RKO (cell line): ENCODE measurements at regions not wholly inside any gene's neighbourhood (a gene's known extent, or its start where the extent isn't known, plus 50 kb on each side); places are given as distances from the start of the nearest gene placed in this dataset.

Source experiments
- DNase-seq: peaks from one replicate; pipeline ENCODE4 v3.0.0-alpha.2; 2016; ENCODE audit warnings: low spot score

GRCh38 chr9:84129529-84129928 lies 148.9 kb downstream of the RMI1 start:
- DNase-seq = no peak

GRCh38 chr9:84136119-84136868 lies 155.7 kb downstream of the RMI1 start:
- peak; percentile 5 for DNase-seq

GRCh38 chr9:84137968-84138367 lies 157.4 kb downstream of the RMI1 start:
- no peak for DNase-seq

- no peak for DNase-seq
Observed at GRCh38 chr9:84138541-84138940, 157.9 kb downstream of the RMI1 start.

GRCh38 chr9:84139296-84140070 lies 158.9 kb downstream of the RMI1 start:
- DNase-seq = no peak

- no peak for DNase-seq
Observed at GRCh38 chr9:84140535-84141101, 160.0 kb downstream of the RMI1 start.

GRCh38 chr9:84141741-84142370 lies 161.3 kb downstream of the RMI1 start:
- no peak for DNase-seq

- no peak for DNase-seq
Observed at GRCh38 chr9:84145031-84145430, 164.4 kb downstream of the RMI1 start.

- no peak for DNase-seq
Observed at GRCh38 chr9:84145780-84146179, 165.2 kb downstream of the RMI1 start.

- DNase-seq = no peak
Observed at GRCh38 chr9:84146893-84147710, 166.5 kb downstream of the RMI1 start.

GRCh38 chr9:84151236-84151635 lies 170.6 kb downstream of the RMI1 start:
- DNase-seq = no peak

- DNase-seq = no peak
Observed at GRCh38 chr9:84151640-84152039, 171.0 kb downstream of the RMI1 start.

GRCh38 chr9:84152204-84152603 lies 171.6 kb downstream of the RMI1 start:
- DNase-seq = no peak

- DNase-seq = no peak
Observed at GRCh38 chr9:84153885-84154284, 173.3 kb downstream of the RMI1 start.

GRCh38 chr9:84154320-84154719 lies 173.7 kb downstream of the RMI1 start:
- DNase-seq = no peak

GRCh38 chr9:84163052-84163650 lies 177.4 kb downstream of the SLC28A3 start:
- DNase-seq = no peak

- no peak for DNase-seq
Observed at GRCh38 chr9:84166891-84167290, 173.7 kb downstream of the SLC28A3 start.

- DNase-seq = peak; percentile 51
Observed at GRCh38 chr9:84169240-84169639, 171.3 kb downstream of the SLC28A3 start.

- peak; percentile 68 for DNase-seq
Observed at GRCh38 chr9:84170521-84171141, 169.9 kb downstream of the SLC28A3 start.

GRCh38 chr9:84173961-84174360 lies 166.6 kb downstream of the SLC28A3 start:
- no peak for DNase-seq

- no peak for DNase-seq
Observed at GRCh38 chr9:84174486-84174885, 166.1 kb downstream of the SLC28A3 start.
